ENCODE measurements at regions not wholly inside any gene's neighbourhood (a gene's known extent, or its start where the extent isn't known, plus 50 kb on each side); places are given as distances from the start of the nearest gene placed in this dataset.

DNA sequence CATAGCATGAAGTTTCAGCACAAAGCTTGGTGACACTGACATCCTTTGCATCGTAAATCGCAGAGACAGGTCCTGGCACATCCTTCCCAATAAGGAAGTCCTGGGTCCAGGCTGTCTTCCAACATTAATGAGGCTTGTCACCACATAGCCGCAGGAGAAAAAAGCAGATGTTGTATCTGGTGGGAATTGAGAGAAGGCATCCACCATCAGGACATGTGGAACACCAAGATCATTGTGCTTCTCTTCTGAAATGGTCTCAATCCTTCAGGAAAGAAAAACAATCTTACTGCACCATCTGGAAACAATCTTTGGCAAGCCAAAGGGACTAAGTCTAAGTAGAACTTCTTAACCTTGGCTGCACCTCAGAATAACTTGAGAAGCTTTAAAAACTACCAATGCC lies 119.0 kb upstream of the ARHGAP28 start:
- TF ChIP-seq RAD21 (IDR thresholded peaks at IDR 0.05; ENCODE audit: low read depth) (no peak), EP300 (IDR thresholded peaks at IDR 0.05; ENCODE audit: borderline replicate concordance) (no peak), NFIC (IDR thresholded peaks at IDR 0.05) (no peak), YY1 (IDR thresholded peaks at IDR 0.05; ENCODE audit: low read depth) (no peak), FOXM1 (IDR thresholded peaks at IDR 0.05; ENCODE audit: borderline replicate concordance, low read depth) (no peak), EGR1 (IDR thresholded peaks at IDR 0.05) (no peak), TEAD4 (IDR thresholded peaks at IDR 0.05) (no peak), TCF12 (IDR thresholded peaks at IDR 0.05; ENCODE audit: low read depth) (no peak), ZBTB7A (IDR thresholded peaks at IDR 0.05; ENCODE audit: low read depth) (no peak), CREB1 (IDR thresholded peaks at IDR 0.05; ENCODE audit: low read depth) (no peak), TAF1 (IDR thresholded peaks at IDR 0.05; ENCODE audit: low read depth) (no peak), CEBPB (IDR thresholded peaks at IDR 0.05) (no peak)
- TF ChIP-seq, protein P1, sequence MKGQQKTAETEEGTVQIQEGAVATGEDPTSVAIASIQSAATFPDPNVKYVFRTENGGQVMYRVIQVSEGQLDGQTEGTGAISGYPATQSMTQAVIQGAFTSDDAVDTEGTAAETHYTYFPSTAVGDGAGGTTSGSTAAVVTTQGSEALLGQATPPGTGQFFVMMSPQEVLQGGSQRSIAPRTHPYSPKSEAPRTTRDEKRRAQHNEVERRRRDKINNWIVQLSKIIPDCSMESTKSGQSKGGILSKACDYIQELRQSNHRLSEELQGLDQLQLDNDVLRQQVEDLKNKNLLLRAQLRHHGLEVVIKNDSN (IDR thresholded peaks at IDR 0.05): no peak
- TF ChIP-seq, protein P2, sequence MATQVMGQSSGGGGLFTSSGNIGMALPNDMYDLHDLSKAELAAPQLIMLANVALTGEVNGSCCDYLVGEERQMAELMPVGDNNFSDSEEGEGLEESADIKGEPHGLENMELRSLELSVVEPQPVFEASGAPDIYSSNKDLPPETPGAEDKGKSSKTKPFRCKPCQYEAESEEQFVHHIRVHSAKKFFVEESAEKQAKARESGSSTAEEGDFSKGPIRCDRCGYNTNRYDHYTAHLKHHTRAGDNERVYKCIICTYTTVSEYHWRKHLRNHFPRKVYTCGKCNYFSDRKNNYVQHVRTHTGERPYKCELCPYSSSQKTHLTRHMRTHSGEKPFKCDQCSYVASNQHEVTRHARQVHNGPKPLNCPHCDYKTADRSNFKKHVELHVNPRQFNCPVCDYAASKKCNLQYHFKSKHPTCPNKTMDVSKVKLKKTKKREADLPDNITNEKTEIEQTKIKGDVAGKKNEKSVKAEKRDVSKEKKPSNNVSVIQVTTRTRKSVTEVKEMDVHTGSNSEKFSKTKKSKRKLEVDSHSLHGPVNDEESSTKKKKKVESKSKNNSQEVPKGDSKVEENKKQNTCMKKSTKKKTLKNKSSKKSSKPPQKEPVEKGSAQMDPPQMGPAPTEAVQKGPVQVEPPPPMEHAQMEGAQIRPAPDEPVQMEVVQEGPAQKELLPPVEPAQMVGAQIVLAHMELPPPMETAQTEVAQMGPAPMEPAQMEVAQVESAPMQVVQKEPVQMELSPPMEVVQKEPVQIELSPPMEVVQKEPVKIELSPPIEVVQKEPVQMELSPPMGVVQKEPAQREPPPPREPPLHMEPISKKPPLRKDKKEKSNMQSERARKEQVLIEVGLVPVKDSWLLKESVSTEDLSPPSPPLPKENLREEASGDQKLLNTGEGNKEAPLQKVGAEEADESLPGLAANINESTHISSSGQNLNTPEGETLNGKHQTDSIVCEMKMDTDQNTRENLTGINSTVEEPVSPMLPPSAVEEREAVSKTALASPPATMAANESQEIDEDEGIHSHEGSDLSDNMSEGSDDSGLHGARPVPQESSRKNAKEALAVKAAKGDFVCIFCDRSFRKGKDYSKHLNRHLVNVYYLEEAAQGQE (IDR thresholded peaks at IDR 0.05; ENCODE audit: low read depth): no peak
- TF ChIP-seq, protein P3, sequence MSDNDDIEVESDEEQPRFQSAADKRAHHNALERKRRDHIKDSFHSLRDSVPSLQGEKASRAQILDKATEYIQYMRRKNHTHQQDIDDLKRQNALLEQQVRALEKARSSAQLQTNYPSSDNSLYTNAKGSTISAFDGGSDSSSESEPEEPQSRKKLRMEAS (IDR thresholded peaks at IDR 0.05): no peak

DNA sequence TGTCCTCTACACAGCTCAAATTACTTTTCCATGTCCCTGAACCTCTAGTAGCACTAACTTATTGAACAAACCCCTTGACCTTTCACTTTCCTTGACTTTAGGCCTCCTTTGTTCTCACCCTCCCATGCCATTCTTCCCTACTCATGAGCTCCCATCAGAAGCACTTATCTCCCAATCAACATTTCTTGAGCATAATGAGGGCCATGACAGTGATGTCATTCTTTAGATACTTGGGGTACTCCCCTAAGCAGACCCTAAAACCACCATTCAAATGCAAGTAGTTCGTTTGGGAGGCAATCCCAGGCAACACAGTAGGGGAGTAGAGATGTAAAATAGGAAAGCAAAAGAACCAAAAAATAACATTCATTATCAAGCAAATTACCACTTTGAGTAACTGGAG lies 115.9 kb upstream of the ARHGAP28 start:
- TF ChIP-seq TCF12 (IDR thresholded peaks at IDR 0.05; ENCODE audit: low read depth) (no peak), TEAD4 (IDR thresholded peaks at IDR 0.05) (no peak), FOXM1 (IDR thresholded peaks at IDR 0.05; ENCODE audit: borderline replicate concordance, low read depth) (no peak), EGR1 (IDR thresholded peaks at IDR 0.05) (no peak), CREB1 (IDR thresholded peaks at IDR 0.05; ENCODE audit: low read depth) (no peak), CEBPB (IDR thresholded peaks at IDR 0.05) (no peak), ZBTB7A (IDR thresholded peaks at IDR 0.05; ENCODE audit: low read depth) (no peak), RAD21 (IDR thresholded peaks at IDR 0.05; ENCODE audit: low read depth) (no peak), NFIC (IDR thresholded peaks at IDR 0.05) (no peak), YY1 (IDR thresholded peaks at IDR 0.05; ENCODE audit: low read depth) (no peak), EP300 (IDR thresholded peaks at IDR 0.05; ENCODE audit: borderline replicate concordance) (no peak)
- TF ChIP-seq, protein P2 (IDR thresholded peaks at IDR 0.05; ENCODE audit: low read depth): no peak
- TF ChIP-seq, protein P1 (IDR thresholded peaks at IDR 0.05): no peak
- TF ChIP-seq, protein P3 (IDR thresholded peaks at IDR 0.05): no peak

DNA sequence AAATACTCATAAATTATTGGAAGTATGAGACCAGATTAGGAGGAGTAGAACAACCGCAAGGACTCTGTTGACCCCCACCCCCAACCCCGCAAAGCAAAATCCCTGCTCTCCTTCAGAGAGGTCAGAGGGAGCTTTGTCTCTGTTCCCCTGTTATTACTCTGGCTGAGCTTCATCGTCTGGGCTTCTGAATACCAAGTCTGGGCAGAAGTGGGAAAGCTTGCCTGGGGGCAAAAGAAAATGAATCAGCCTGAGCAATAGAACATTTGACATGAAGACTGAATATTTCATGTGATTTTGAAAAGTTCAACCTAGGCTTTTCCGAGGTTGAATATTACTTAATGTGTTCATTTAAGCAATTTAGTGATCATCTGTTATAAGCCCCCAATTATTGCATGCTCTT lies 114.6 kb upstream of the ARHGAP28 start:
- TF ChIP-seq ZBTB7A (IDR thresholded peaks at IDR 0.05; ENCODE audit: low read depth) (no peak), EGR1 (IDR thresholded peaks at IDR 0.05) (no peak), RAD21 (IDR thresholded peaks at IDR 0.05; ENCODE audit: low read depth) (no peak), TCF12 (IDR thresholded peaks at IDR 0.05; ENCODE audit: low read depth) (no peak), TAF1 (IDR thresholded peaks at IDR 0.05; ENCODE audit: low read depth) (no peak), NFIC (IDR thresholded peaks at IDR 0.05) (no peak), TEAD4 (IDR thresholded peaks at IDR 0.05) (no peak), YY1 (IDR thresholded peaks at IDR 0.05; ENCODE audit: low read depth) (no peak), FOXM1 (IDR thresholded peaks at IDR 0.05; ENCODE audit: borderline replicate concordance, low read depth) (no peak), EP300 (IDR thresholded peaks at IDR 0.05; ENCODE audit: borderline replicate concordance) (no peak), CREB1 (IDR thresholded peaks at IDR 0.05; ENCODE audit: low read depth) (no peak), CEBPB (IDR thresholded peaks at IDR 0.05) (no peak)
- TF ChIP-seq, protein P2 (IDR thresholded peaks at IDR 0.05; ENCODE audit: low read depth): no peak
- TF ChIP-seq, protein P3 (IDR thresholded peaks at IDR 0.05): no peak
- TF ChIP-seq, protein P1 (IDR thresholded peaks at IDR 0.05): no peak

Measured in Ishikawa (cell line).